ENCODE measurements at regions not wholly inside any gene's neighbourhood (a gene's known extent, or its start where the extent isn't known, plus 50 kb on each side); places are given as distances from the start of the nearest gene placed in this dataset.
"Not testable (repeated sequence)": the region's sequence is repeated elsewhere in the genome, so short reads cannot be mapped to it uniquely, and the experiment has no call there.

GRCh38 chr3:81812098-81812497, 50.7 kb upstream of the GBE1 start:
- not testable (repeated sequence) for TF ChIP-seq CTCF (IDR thresholded peaks at IDR 0.05; ENCODE audit: low read depth, low read length, poor library complexity, severe bottlenecking); EZH2phosphoT487 (IDR thresholded peaks at IDR 0.05; ENCODE audit: borderline replicate concordance, low read length)
